Mammary epithelial cell (primary cell): ENCODE measurements at regions not wholly inside any gene's neighbourhood (a gene's known extent, or its start where the extent isn't known, plus 50 kb on each side); places are given as distances from the start of the nearest gene placed in this dataset.

ENCODE experiments used
- CTCF ChIP-seq, 2 donors: IDR thresholded peaks in 1 of 2; conservative IDR thresholded peaks in 1 of 2; 2 replicates each; pipeline ENCODE4 v1.5.1; 2011 to 2012; ENCODE audit warnings: inconsistent platforms in 2 of 2, low read length in 2 of 2, mild to moderate bottlenecking in 2 of 2, control low read depth in 1 of 2, low read depth in 1 of 2; ENCODE audit not compliant: insufficient read depth in 1 of 2; ENCODE audit errors: extremely low read depth in 1 of 2
- EZH2 ChIP-seq: IDR thresholded peaks from 2 replicates; pipeline ENCODE4 v1.6.1; 2012; ENCODE audit warnings: low read length, inconsistent platforms, borderline replicate concordance

- no peak for TF ChIP-seq CTCF (conservative IDR thresholded peaks at IDR 0.05 in 1 of 2, IDR thresholded peaks at IDR 0.05 in 1 of 2; ENCODE audit: extremely low read depth in 1 of 2, insufficient read depth in 1 of 2, low read depth in 1 of 2, low read length in 2 of 2)
- TF ChIP-seq EZH2, result no peak
Observed at GRCh38 chr1:238111081-238111480, 220.4 kb upstream of the ZP4 start.
